ENCODE measurements at regions not wholly inside any gene's neighbourhood (a gene's known extent, or its start where the extent isn't known, plus 50 kb on each side); places are given as distances from the start of the nearest gene placed in this dataset.

DNA sequence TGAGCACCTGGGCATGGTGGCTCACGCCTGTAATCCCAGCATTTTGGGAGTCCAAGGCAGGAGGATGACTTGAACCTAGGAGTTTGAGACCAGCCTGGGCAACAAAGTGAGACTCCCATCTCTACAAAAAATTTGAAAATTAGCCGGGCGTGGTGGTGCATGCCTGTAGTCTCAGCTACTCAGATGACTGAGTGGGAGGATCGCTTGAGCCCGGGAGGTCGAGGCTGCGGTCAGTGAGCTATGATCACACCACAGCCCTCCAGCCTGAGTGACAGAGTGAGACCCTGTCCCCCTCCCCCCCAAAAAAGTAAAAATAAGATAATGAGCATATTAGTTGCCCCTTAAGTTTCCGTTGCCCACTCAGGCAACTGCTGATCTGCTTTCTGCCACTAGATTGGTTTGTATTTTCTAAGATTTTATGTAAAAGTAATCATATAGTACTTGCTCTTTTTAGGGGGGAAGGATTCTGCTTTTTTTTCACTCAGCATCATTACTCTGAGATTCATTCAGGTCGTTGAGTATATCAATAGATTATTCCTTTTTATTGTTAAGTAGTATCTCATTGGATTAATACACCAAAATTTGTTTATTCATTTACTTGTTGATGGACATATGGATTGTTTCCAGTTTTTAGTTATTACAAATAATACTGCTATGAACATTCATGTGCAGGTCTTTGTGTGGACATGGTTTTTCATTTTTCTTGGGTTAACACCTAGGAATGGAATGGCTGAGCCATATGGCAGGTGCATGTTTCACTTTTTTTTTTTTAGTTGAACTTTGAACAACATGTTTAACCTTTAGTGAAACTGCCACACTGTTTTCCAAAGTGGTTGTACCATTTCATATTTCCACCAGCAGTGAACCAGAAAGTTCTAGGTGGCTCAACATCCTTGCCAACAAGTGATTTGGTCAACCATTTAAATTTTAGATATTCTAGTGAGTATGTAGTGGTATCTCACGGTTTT is 75.0 kb upstream of the SPRED2 start:
- no peaks in the 10 kb centered on the region for H3K36me3 Mint-ChIP-seq (ENCODE audit: low read depth)
- no peak overlapping the region for H3K4me3 Mint-ChIP-seq
- DNase-seq (no peak), ATAC-seq (no peak)
- peaks cover 7% of the 10 kb centered on the region for H3K4me1 Mint-ChIP-seq (ENCODE audit: low read depth)
- ChIA-PET CTCF (no interaction called here), POLR2A (no interaction called here)
- H3K9me3 Mint-ChIP-seq (ENCODE audit: insufficient read depth) = peaks cover 10% of the 10 kb centered on the region
- peaks cover 5% of the 10 kb centered on the region for H3K27me3 Mint-ChIP-seq (ENCODE audit: low read depth)
- H3K27ac Mint-ChIP-seq = no peak overlapping the region

DNA sequence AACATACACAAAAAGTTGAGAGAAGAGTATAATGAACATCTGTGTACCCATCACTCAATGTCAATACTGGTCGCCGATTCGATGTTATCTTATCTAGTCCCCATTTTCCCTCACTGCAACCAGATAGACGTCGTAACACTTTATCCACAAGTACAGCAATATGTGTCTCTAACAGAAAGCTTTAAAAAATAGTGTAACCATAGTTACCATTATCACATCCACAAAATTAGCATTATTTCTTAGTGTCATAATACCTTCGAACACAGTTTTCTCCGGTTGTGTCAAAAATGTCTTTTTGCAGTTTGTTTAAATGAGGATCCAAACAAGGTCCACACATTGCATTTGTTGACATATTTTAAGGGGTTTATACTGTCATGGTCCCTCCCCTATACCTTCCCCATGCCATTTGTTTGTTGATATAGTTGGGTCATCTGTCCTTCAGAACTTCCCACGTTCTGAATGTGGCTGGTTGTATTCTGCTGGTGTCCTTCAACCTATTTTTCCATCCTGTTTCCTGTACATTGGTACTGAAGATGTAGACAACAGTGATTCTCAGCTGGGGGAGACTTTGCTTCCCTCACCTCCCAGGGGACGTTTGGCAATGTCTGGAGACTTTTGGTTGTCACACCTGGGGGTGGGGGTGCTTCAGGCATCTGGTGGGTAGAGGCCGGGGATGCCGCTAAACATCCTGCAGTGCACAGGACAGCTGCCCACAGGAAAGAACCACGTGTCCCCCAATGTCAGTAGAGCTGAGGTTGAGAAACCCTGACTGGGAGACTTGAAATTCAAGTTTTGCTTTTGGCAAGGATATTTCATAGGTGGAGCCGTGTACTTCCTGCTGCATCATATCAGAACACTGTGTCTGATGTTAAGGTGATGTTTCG is 72.7 kb upstream of the SPRED2 start:
- DNase-seq (no peak), ATAC-seq (no peak)
- Mint-ChIP-seq H3K27ac (no peak overlapping the region), H3K4me1 (ENCODE audit: low read depth) (no peaks in the 10 kb centered on the region), H3K36me3 (ENCODE audit: low read depth) (no peaks in the 10 kb centered on the region), H3K9me3 (ENCODE audit: insufficient read depth) (peaks cover 3% of the 10 kb centered on the region), H3K27me3 (ENCODE audit: low read depth) (peaks cover 7% of the 10 kb centered on the region), H3K4me3 (no peak overlapping the region)
- CTCF ChIA-PET = interaction anchor here (0.7 kb wide), 1 partner anchor 239 kb away, joined by 3 read pairs; no protein-coding TSS in a partner anchor
- POLR2A ChIA-PET = no interaction called here

DNA sequence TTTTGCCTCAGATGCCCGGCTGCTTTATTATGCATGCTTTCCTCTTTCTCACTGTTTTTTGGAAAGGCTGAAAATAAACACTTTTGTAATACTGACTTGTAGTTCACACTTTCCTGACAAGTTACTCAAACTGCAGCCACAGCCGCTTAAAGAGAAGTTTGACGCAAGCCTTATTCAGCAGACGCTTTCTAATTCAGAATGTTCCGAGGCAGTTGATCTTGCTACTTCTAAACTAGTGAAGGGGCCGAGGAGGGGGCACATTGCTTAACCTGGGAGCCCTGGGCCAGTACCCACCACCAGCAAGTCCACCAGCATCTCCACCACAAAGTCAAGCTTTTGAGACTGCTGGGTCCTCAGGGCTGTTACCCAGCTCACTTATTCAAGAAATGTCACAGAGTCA is 71.8 kb upstream of the SPRED2 start:
- H3K9me3 Mint-ChIP-seq (ENCODE audit: insufficient read depth) = peaks cover 3% of the 10 kb centered on the region
- CTCF ChIA-PET = no interaction called here

DNA sequence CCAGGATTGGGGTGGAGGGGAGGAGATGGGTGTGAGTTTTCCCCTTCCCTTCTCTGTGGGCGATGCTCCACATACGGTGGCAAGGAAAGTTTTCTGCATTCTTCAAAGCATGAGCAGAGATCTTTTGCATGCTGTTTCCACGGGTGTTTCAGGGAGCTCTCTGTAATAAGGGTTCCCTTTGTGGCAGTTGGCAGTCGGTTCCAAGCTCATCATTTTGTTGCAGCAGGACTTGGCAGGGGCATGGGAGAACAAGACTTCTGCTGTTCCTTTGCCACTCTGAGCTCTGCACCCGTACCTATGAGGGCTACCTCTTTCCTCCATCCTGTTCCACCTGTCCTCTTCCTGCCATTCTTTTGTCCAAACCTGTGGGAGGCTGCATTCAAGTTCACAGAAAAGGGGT is 71.3 kb upstream of the SPRED2 start:
- no peaks in the 10 kb centered on the region for H3K4me1 Mint-ChIP-seq (ENCODE audit: low read depth)
- H3K9me3 Mint-ChIP-seq (ENCODE audit: insufficient read depth) = peaks cover 3% of the 10 kb centered on the region
- H3K36me3 Mint-ChIP-seq (ENCODE audit: low read depth) = no peaks in the 10 kb centered on the region
- no peak overlapping the region for H3K27ac Mint-ChIP-seq
- H3K27me3 Mint-ChIP-seq (ENCODE audit: low read depth) = peaks cover 8% of the 10 kb centered on the region
- ATAC-seq (no peak), DNase-seq (no peak)
- no peak overlapping the region for H3K4me3 Mint-ChIP-seq
- ChIA-PET POLR2A (no interaction called here), CTCF (no interaction called here)

More for the DNA sequence above, 71.8 kb upstream of the SPRED2 start:
- no peak overlapping the region for H3K27ac Mint-ChIP-seq
- DNase-seq (no peak), ATAC-seq (no peak)
- POLR2A ChIA-PET = no interaction called here
- no peaks in the 10 kb centered on the region for H3K4me1 Mint-ChIP-seq (ENCODE audit: low read depth)
- H3K4me3 Mint-ChIP-seq = no peak overlapping the region
- H3K36me3 Mint-ChIP-seq (ENCODE audit: low read depth) = no peaks in the 10 kb centered on the region
- H3K27me3 Mint-ChIP-seq (ENCODE audit: low read depth) = peaks cover 8% of the 10 kb centered on the region

DNA sequence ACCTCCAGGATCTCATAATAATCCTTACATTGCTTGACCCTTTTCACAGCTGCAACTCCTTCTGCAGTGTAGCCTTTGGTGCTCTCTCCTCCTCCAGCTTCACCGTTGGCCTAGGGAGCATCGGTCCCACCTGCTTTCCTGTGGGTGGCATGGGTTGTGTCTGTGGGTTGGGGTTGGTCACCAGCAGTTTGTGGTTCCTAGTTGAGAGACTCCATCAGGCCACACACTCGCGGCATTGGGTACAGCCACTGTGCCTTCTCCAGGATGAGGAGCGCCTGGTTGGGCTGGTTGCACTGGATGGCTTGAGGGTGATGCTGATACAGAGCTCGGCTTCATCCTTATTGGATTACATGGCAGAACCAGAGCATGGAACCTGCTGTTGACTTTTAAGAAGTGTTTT is 69.4 kb upstream of the SPRED2 start:
- Mint-ChIP-seq H3K9me3 (ENCODE audit: insufficient read depth) (no peaks in the 10 kb centered on the region), H3K27ac (no peak overlapping the region), H3K4me3 (no peak overlapping the region), H3K36me3 (ENCODE audit: low read depth) (no peaks in the 10 kb centered on the region), H3K27me3 (ENCODE audit: low read depth) (peaks cover 13% of the 10 kb centered on the region), H3K4me1 (ENCODE audit: low read depth) (no peaks in the 10 kb centered on the region)
- DNase-seq = no peak
- CTCF ChIA-PET = no interaction called here
- ATAC-seq = no peak
- POLR2A ChIA-PET = no interaction called here

DNA sequence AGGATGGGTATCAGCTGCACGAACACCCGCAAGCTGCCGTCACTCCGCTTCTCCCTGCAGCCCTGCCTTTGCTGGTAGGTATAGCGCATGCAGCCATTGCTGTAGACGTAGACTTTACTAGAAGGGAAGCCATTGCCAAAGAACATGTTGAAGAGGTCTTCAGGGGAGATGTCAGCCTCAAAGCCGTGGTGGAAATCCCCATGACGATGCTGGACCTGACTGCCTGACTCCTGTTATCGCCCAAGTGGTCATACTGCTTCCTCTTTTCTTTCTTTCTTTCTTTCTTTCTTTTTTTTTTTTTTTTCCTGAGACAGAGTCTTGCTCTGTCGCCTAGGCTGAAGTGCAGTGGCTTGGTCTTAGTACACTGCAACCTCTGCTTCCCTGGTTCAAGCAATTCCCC is 68.7 kb upstream of the SPRED2 start:
- CTCF ChIA-PET = no interaction called here
- POLR2A ChIA-PET = no interaction called here
- ATAC-seq = no peak
- H3K27ac Mint-ChIP-seq = no peak overlapping the region
- no peak for DNase-seq
- H3K36me3 Mint-ChIP-seq (ENCODE audit: low read depth) = no peaks in the 10 kb centered on the region
- H3K9me3 Mint-ChIP-seq (ENCODE audit: insufficient read depth) = no peaks in the 10 kb centered on the region
- no peaks in the 10 kb centered on the region for H3K4me1 Mint-ChIP-seq (ENCODE audit: low read depth)
- H3K4me3 Mint-ChIP-seq = no peak overlapping the region
- H3K27me3 Mint-ChIP-seq (ENCODE audit: low read depth) = peaks cover 13% of the 10 kb centered on the region

DNA sequence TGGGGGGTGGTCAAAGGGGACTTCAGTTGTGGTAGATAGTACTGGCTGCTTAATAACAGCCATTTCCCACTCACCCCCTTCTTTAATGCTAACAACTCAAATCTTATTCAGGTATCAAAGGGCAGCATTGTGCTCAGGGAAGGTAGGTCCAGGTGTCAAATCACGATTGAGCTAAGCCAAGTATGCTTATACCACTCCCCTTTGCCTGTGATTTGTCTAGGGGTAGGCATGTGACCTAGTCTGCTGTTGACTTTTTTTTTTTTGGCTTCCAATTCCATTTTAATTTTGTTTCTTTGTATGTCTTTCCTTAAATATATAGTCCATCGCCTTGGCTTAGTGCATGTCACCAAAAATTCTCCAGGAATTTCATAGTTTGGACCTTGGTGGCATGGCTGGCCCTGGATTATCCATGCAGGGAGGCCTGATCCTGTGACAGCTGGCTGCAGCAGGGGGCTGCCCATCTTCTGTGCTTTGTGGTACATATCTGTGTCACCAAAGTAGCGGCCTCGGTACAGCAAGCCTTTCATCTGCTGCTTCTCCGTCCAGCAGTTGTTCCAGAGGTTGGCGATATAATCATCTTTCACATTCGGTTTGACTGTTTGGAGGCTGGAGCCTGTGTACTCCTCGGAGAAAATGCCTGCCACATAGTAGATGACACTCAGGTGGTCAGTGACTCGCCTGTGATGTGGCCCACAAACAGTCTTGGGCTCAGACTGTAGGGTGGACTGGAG is 68.1 kb upstream of the SPRED2 start:
- Mint-ChIP-seq H3K36me3 (ENCODE audit: low read depth) (no peaks in the 10 kb centered on the region), H3K27me3 (ENCODE audit: low read depth) (peaks cover 15% of the 10 kb centered on the region), H3K9me3 (ENCODE audit: insufficient read depth) (no peaks in the 10 kb centered on the region), H3K27ac (no peak overlapping the region), H3K4me1 (ENCODE audit: low read depth) (no peaks in the 10 kb centered on the region), H3K4me3 (no peak overlapping the region)
- DNase-seq (no peak), ATAC-seq (no peak)
- POLR2A ChIA-PET = no interaction called here
- CTCF ChIA-PET = no interaction called here

DNA sequence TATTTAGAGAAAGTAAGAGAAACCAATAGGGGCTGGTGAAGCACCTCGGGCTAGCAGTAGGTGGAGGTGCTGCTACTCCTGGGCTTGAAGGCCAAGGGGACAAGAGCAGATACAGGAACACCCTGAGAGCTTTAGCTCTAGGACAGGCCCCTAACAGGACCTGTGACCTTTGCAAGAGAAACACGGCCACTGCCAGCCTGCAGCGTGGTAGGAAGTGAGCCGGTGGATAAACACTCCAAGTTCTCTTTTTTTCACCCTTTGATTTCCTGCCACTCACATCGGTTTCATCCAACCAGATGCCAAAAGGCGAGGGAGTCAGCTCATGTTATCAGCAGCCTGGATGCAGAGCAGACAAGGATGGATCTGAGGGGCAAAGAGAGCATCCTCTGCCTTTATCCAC is 66.8 kb upstream of the SPRED2 start:
- no peaks in the 10 kb centered on the region for H3K4me1 Mint-ChIP-seq (ENCODE audit: low read depth)
- ATAC-seq (no peak), DNase-seq (no peak)
- H3K36me3 Mint-ChIP-seq (ENCODE audit: low read depth) = no peaks in the 10 kb centered on the region
- CTCF ChIA-PET = interaction anchor here (0.9 kb wide), 1 partner anchor 222 kb away, joined by 3 read pairs; no protein-coding TSS in a partner anchor
- H3K9me3 Mint-ChIP-seq (ENCODE audit: insufficient read depth) = no peaks in the 10 kb centered on the region
- H3K27ac Mint-ChIP-seq = no peak overlapping the region
- no peak overlapping the region for H3K4me3 Mint-ChIP-seq
- H3K27me3 Mint-ChIP-seq (ENCODE audit: low read depth) = peaks cover 18% of the 10 kb centered on the region
- POLR2A ChIA-PET = no interaction called here

DNA sequence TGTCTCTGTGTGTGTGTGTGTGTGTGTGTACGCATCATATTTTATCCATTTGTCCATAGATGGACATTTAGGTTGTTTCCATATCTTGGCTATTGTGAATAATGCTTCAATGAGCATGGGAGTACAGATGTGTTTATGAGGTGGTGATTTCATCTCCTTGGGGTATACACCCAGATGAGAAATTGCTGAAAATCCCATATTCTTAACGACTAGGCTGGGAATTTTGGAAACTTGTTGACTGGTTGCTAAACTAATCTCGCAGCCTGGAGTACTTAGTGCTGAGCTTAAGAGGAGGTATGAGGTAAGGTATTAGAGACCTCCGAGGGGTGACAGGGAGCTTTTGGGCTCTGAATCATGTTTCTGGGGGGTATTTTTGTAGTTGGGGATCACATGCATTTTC is 66.0 kb upstream of the SPRED2 start:
- Mint-ChIP-seq H3K9me3 (ENCODE audit: insufficient read depth) (no peaks in the 10 kb centered on the region), H3K27ac (no peak overlapping the region), H3K36me3 (ENCODE audit: low read depth) (no peaks in the 10 kb centered on the region), H3K4me3 (no peak overlapping the region), H3K4me1 (ENCODE audit: low read depth) (no peaks in the 10 kb centered on the region), H3K27me3 (ENCODE audit: low read depth) (peaks cover 18% of the 10 kb centered on the region)
- DNase-seq = no peak
- no peak for ATAC-seq
- CTCF ChIA-PET = interaction anchor here (0.9 kb wide), 1 partner anchor 222 kb away, joined by 3 read pairs; no protein-coding TSS in a partner anchor
- POLR2A ChIA-PET = no interaction called here

DNA sequence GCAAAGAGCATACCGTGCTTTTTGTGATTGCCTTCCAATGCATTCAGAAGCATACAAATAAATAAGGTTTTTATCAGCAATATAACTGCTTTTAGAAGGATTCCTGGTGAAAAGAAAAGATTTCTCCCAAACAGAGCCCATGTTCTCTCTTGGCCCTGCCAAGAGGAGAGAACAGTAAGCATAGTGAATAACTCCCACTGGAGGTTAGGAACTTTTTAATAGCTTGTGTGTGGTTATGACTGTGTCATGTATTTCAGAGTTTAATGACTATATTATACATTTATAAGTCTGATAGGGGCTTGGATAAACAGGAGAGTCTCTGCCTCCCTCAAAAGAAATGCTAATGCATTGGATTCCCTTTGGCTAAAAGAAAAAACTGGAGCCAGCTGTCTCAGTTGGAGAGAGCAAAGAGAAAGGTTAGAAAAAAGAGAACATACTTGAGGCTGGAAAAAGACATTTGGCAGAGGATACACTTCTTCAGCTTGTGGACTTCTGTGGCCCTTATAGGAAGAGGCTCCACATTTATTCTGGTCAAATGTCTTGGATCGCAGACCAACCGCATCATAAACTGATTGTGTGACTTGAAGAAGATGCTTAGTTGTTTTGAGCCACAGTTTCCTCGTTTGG is 63.0 kb upstream of the SPRED2 start:
- ATAC-seq = no peak
- Mint-ChIP-seq H3K27ac (no peak overlapping the region), H3K4me1 (ENCODE audit: low read depth) (no peaks in the 10 kb centered on the region), H3K4me3 (no peak overlapping the region), H3K36me3 (ENCODE audit: low read depth) (no peaks in the 10 kb centered on the region), H3K9me3 (ENCODE audit: insufficient read depth) (no peaks in the 10 kb centered on the region), H3K27me3 (ENCODE audit: low read depth) (peaks cover 17% of the 10 kb centered on the region)
- DNase-seq = no peak
- ChIA-PET POLR2A (no interaction called here), CTCF (no interaction called here)

DNA sequence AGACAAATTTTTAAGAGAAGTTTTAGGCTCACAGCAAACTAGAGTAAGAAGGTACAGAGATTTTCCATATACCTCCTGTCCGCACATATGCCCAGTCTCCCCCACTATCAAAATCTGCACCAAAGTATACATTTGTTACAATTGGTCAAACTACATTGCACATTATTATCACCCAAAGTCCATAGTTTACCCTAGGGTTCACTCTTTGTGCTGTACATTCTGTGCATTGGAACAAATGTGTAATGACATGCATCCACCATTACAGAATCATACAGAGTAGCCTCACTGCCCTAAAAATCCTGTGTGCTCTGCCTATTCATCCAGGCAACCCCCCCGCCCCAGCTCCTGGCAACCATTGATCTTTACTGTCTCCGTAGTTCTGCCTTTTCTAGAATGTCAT is 61.7 kb upstream of the SPRED2 start:
- H3K9me3 Mint-ChIP-seq (ENCODE audit: insufficient read depth) = no peaks in the 10 kb centered on the region
- H3K4me1 Mint-ChIP-seq (ENCODE audit: low read depth) = no peaks in the 10 kb centered on the region
- POLR2A ChIA-PET = no interaction called here
- CTCF ChIA-PET = no interaction called here
- ATAC-seq = no peak
- DNase-seq = no peak
- no peak overlapping the region for H3K4me3 Mint-ChIP-seq
- no peaks in the 10 kb centered on the region for H3K36me3 Mint-ChIP-seq (ENCODE audit: low read depth)
- no peak overlapping the region for H3K27ac Mint-ChIP-seq
- peaks cover 14% of the 10 kb centered on the region for H3K27me3 Mint-ChIP-seq (ENCODE audit: low read depth)
